ENCODE measurements at regions not wholly inside any gene's neighbourhood (a gene's known extent, or its start where the extent isn't known, plus 50 kb on each side); places are given as distances from the start of the nearest gene placed in this dataset.
"Not testable (repeated sequence)": the region's sequence is repeated elsewhere in the genome, so short reads cannot be mapped to it uniquely, and the experiment has no call there.

DNA sequence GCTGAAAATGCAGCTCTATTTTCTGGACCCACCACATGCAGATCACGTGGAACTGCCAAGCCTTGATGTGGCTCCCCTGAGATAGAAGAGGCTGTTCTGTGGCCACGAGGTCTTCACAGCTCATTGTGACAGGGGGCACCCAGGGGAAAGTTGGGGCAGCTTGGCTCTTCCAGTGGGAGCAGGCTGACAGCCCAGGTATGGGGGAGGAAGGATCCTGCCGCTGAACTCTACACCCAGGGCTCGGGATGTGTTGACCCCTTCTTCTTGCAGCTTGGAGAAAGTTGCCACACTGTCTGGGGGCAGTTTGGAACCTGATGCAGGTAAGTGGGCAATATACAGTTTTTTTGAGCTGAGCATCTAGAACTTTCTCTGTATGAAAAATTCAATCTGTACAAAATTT is 133.6 kb upstream of the PITX1 start:
- H4K20me1 ChIP-seq (ENCODE audit: insufficient read depth), result no peaks in the 10 kb centered on the region
- H2AFZ ChIP-seq, result no peak overlapping the region
- DNase-seq, result no peak
- H3K9me2 ChIP-seq (ENCODE audit: insufficient read depth), result no peaks in the 10 kb centered on the region
- in situ Hi-C loops (cut with MboI), result no loop called here
- H3K9me3 ChIP-seq (ENCODE audit: low read depth), result no peaks in the 10 kb centered on the region
- WGBS, 2 experiments (ENCODE audit: low coverage in 1 of 2, low lambda C conversion rate in 2 of 2, missing lambda C conversion rate in 2 of 2), result 26 to 30% methylated on average over 4 of the region's 4 CpGs
- H3K27me3 ChIP-seq (replicated peaks; ENCODE audit: insufficient read depth), result peaks cover 45% of the 10 kb centered on the region
- no peaks in the 10 kb centered on the region for H3K79me2 ChIP-seq (ENCODE audit: insufficient read depth)
- H3K9ac ChIP-seq, result no peak overlapping the region
- H3K4me1 ChIP-seq (ENCODE audit: insufficient read depth), result no peaks in the 10 kb centered on the region
- H3K27ac ChIP-seq, result no peak overlapping the region
- no peaks in the 10 kb centered on the region for H3K36me3 ChIP-seq (ENCODE audit: low read depth)
- TF ChIP-seq EZH2phosphoT487 (IDR thresholded peaks at IDR 0.05; ENCODE audit: insufficient read depth, low read depth) (no peak), EZH2 (IDR thresholded peaks at IDR 0.05; ENCODE audit: insufficient read depth, poor library complexity, severe bottlenecking) (no peak)
- no peak overlapping the region for H3K4me2 ChIP-seq (ENCODE audit: unreplicated experiment)
- no peaks in the 10 kb centered on the region for H3F3A ChIP-seq (ENCODE audit: insufficient read depth)
- no peak overlapping the region for H3K4me3 ChIP-seq

- H3F3A ChIP-seq (ENCODE audit: insufficient read depth); H3K36me3 ChIP-seq (ENCODE audit: low read depth); H3K27ac ChIP-seq; DNase-seq; H3K4me3 ChIP-seq; H3K9me3 ChIP-seq (ENCODE audit: low read depth); H4K20me1 ChIP-seq (ENCODE audit: insufficient read depth); H2AFZ ChIP-seq; H3K4me1 ChIP-seq (ENCODE audit: insufficient read depth); H3K9me2 ChIP-seq (ENCODE audit: insufficient read depth); in situ Hi-C loops (cut with MboI); H3K9ac ChIP-seq; H3K79me2 ChIP-seq (ENCODE audit: insufficient read depth); H3K4me2 ChIP-seq (ENCODE audit: unreplicated experiment): not testable (repeated sequence)
- 47 to 50% methylated on average over 4 of the region's 4 CpGs for WGBS, 2 experiments (ENCODE audit: low coverage in 1 of 2, low lambda C conversion rate in 2 of 2, missing lambda C conversion rate in 2 of 2)
- H3K27me3 ChIP-seq (replicated peaks; ENCODE audit: insufficient read depth), result peaks cover 50% of the 10 kb centered on the region
Observed at GRCh38 chr5:135164873-135165614, 131.0 kb upstream of the PITX1 start.

DNA sequence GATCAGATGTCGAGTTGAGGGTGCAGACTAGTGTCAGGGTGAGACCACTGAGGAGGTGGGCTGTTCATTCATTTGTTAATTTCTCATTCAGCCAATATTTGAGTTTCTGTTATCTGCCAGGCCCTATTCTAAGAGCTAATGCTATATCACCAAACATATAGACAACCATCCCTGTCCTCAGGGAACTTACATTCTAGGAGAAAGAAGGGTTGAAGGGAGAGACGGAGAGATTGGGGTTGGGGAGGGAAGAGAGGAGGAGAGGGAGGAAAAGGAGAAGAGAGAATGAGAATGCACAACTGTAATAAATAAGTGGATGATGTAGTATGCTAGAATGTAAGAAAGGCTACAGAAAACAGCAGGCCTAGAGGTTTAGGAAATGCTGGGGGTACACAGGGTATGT is 129.9 kb upstream of the PITX1 start:
- WGBS, 2 experiments (ENCODE audit: low coverage in 1 of 2, low lambda C conversion rate in 2 of 2, missing lambda C conversion rate in 2 of 2), result 35 to 46% methylated on average over 2 of the region's 2 CpGs

GRCh38 chr5:135163391-135163790 is 129.4 kb upstream of the PITX1 start:
- H2AFZ ChIP-seq, result no peak overlapping the region
- H3K9me3 ChIP-seq (ENCODE audit: low read depth), result no peaks in the 10 kb centered on the region
- no peak overlapping the region for H3K9ac ChIP-seq
- WGBS, 2 experiments (ENCODE audit: low coverage in 1 of 2, low lambda C conversion rate in 2 of 2, missing lambda C conversion rate in 2 of 2), result 31 to 47% methylated on average over 5 of the region's 5 CpGs
- no peaks in the 10 kb centered on the region for H3K36me3 ChIP-seq (ENCODE audit: low read depth)
- no peaks in the 10 kb centered on the region for H3K9me2 ChIP-seq (ENCODE audit: insufficient read depth)
- no peaks in the 10 kb centered on the region for H3K4me1 ChIP-seq (ENCODE audit: insufficient read depth)
- TF ChIP-seq EZH2phosphoT487 (IDR thresholded peaks at IDR 0.05; ENCODE audit: insufficient read depth, low read depth) (no peak), EZH2 (IDR thresholded peaks at IDR 0.05; ENCODE audit: insufficient read depth, poor library complexity, severe bottlenecking) (no peak)
- H3K27ac ChIP-seq, result no peak overlapping the region
- in situ Hi-C loops (cut with MboI), result no loop called here
- H3K4me2 ChIP-seq (ENCODE audit: unreplicated experiment), result no peak overlapping the region
- no peaks in the 10 kb centered on the region for H3K79me2 ChIP-seq (ENCODE audit: insufficient read depth)
- DNase-seq, result no peak
- no peak overlapping the region for H3K4me3 ChIP-seq
- H3K27me3 ChIP-seq (replicated peaks; ENCODE audit: insufficient read depth), result peaks cover 42% of the 10 kb centered on the region
- H3F3A ChIP-seq (ENCODE audit: insufficient read depth), result no peaks in the 10 kb centered on the region
- H4K20me1 ChIP-seq (ENCODE audit: insufficient read depth), result no peaks in the 10 kb centered on the region

More for the DNA sequence above, 129.9 kb upstream of the PITX1 start:
- no peak overlapping the region for H3K27ac ChIP-seq
- H3K27me3 ChIP-seq (replicated peaks; ENCODE audit: insufficient read depth), result peaks cover 48% of the 10 kb centered on the region
- TF ChIP-seq EZH2phosphoT487 (IDR thresholded peaks at IDR 0.05; ENCODE audit: insufficient read depth, low read depth) (no peak), EZH2 (IDR thresholded peaks at IDR 0.05; ENCODE audit: insufficient read depth, poor library complexity, severe bottlenecking) (no peak)
- no peak for DNase-seq
- H3K4me1 ChIP-seq (ENCODE audit: insufficient read depth), result no peaks in the 10 kb centered on the region
- in situ Hi-C loops (cut with MboI), result no loop called here
- H3K9ac ChIP-seq, result no peak overlapping the region
- H3K4me3 ChIP-seq, result no peak overlapping the region
- H3K4me2 ChIP-seq (ENCODE audit: unreplicated experiment), result no peak overlapping the region
- no peaks in the 10 kb centered on the region for H3K9me3 ChIP-seq (ENCODE audit: low read depth)
- no peak overlapping the region for H2AFZ ChIP-seq
- H3K9me2 ChIP-seq (ENCODE audit: insufficient read depth), result no peaks in the 10 kb centered on the region
- H3F3A ChIP-seq (ENCODE audit: insufficient read depth), result no peaks in the 10 kb centered on the region
- no peaks in the 10 kb centered on the region for H3K36me3 ChIP-seq (ENCODE audit: low read depth)
- H3K79me2 ChIP-seq (ENCODE audit: insufficient read depth), result no peaks in the 10 kb centered on the region
- no peaks in the 10 kb centered on the region for H4K20me1 ChIP-seq (ENCODE audit: insufficient read depth)
